OCI-LY1 (cell line): ENCODE measurements at regions not wholly inside any gene's neighbourhood (a gene's known extent, or its start where the extent isn't known, plus 50 kb on each side); places are given as distances from the start of the nearest gene placed in this dataset.

Experiments
- H2AFZ ChIP-seq: fragments of 200-600 bp; sonication (generic), shearing (Covaris generic); 2 replicates; pipeline ENCODE4 v1.6.0; 2014; ENCODE audit warnings: antibody characterized with exemption, mild to moderate bottlenecking, low read length
- H3F3A ChIP-seq: fragments of 200-600 bp; sonication (generic), shearing (Covaris generic); 2 replicates; pipeline ENCODE4 v1.6.0; 2014; ENCODE audit warnings: mild to moderate bottlenecking, antibody characterized with exemption, low read length, moderate library complexity; ENCODE audit not compliant: insufficient read depth
- H3K27ac ChIP-seq: fragments of 200-600 bp; sonication (generic); 2 replicates; pipeline ENCODE4 v1.5.1; 2014; ENCODE audit warnings: low read length, mixed run types, mild to moderate bottlenecking, low read depth; ENCODE audit not compliant: poor library complexity, severe bottlenecking
- H3K27me3 ChIP-seq: fragments of 200-600 bp; sonication (generic); 2 replicates; pipeline ENCODE4 v1.6.0; 2014; ENCODE audit warnings: antibody characterized with exemption, mild to moderate bottlenecking, low read length, moderate library complexity; ENCODE audit not compliant: insufficient read depth
- H3K36me3 ChIP-seq: fragments of 200-600 bp; sonication (generic); 2 replicates; pipeline ENCODE4 v1.6.1; 2014; ENCODE audit warnings: mild to moderate bottlenecking, antibody characterized with exemption, low read length, moderate library complexity, mixed read lengths; ENCODE audit not compliant: insufficient read depth
- H3K4me1 ChIP-seq: fragments of 200-600 bp; sonication (generic); 2 replicates; pipeline ENCODE4 v1.5.1; 2014; ENCODE audit warnings: mild to moderate bottlenecking, low read length, moderate library complexity; ENCODE audit not compliant: insufficient read depth, severe bottlenecking
- H3K4me2 ChIP-seq: fragments of 200-600 bp; sonication (generic), shearing (Covaris generic); 2 replicates; pipeline ENCODE4 v1.6.1; 2014; ENCODE audit warnings: low read length
- H3K4me3 ChIP-seq: fragments of 200-600 bp; sonication (generic); 2 replicates; pipeline ENCODE4 v1.5.1; 2014; ENCODE audit warnings: low read length, low read depth, mild to moderate bottlenecking, mixed read lengths; ENCODE audit not compliant: poor library complexity, severe bottlenecking
- H3K79me2 ChIP-seq: fragments of 200-600 bp; shearing (Covaris generic); 2 replicates; pipeline ENCODE4 v1.6.1; 2016; ENCODE audit warnings: mixed run types, low read length, mixed read lengths; ENCODE audit not compliant: insufficient read depth
- H3K9ac ChIP-seq: fragments of 200-600 bp; sonication (generic), shearing (Covaris generic); 2 replicates; pipeline ENCODE4 v1.6.1; 2014; ENCODE audit warnings: mild to moderate bottlenecking, low read length, mixed read lengths
- H3K9me2 ChIP-seq: fragments of 200-600 bp; sonication (generic), shearing (Covaris generic); 2 replicates; pipeline ENCODE4 v1.6.1; 2014; ENCODE audit warnings: low read depth, mild to moderate bottlenecking, low read length, mixed read lengths
- H3K9me3 ChIP-seq: fragments of 200-600 bp; shearing (Covaris generic); 2 replicates; pipeline ENCODE4 v1.6.1; 2014; ENCODE audit warnings: low read length, mixed read lengths
- H4K20me1 ChIP-seq: fragments of 200-600 bp; sonication (generic), shearing (Covaris generic); 2 replicates; pipeline ENCODE4 v1.6.0; 2016; ENCODE audit warnings: mild to moderate bottlenecking, low read length; ENCODE audit not compliant: insufficient read depth
- CTCF ChIP-seq: fragments of 200-600 bp; sonication (generic), shearing (Covaris generic); IDR thresholded peaks from 2 replicates; pipeline ENCODE4 v1.5.1; 2017; ENCODE audit warnings: mild to moderate bottlenecking, antibody characterized with exemption, low read length, moderate library complexity, mixed read lengths
- EZH2 ChIP-seq: fragments of 200-600 bp; sonication (generic), shearing (Covaris generic); IDR thresholded peaks from 2 replicates; pipeline ENCODE4 v1.8.0; 2017; ENCODE audit warnings: borderline replicate concordance, mixed run types, mild to moderate bottlenecking, antibody characterized with exemption, low read length, moderate library complexity, mixed read lengths

- Histone ChIP-seq H3K79me2 (no peaks in the 10 kb centered on the region), H3K9me2 (no peaks in the 10 kb centered on the region), H3K9ac (no peak overlapping the region), H3K4me1 (no peaks in the 10 kb centered on the region), H3K9me3 (no peaks in the 10 kb centered on the region), H4K20me1 (no peaks in the 10 kb centered on the region), H3K27ac (no peak overlapping the region), H3K4me3 (no peak overlapping the region), H3K27me3 (no peaks in the 10 kb centered on the region), H2AFZ (no peak overlapping the region), H3K36me3 (no peaks in the 10 kb centered on the region), H3F3A (no peaks in the 10 kb centered on the region), H3K4me2 (no peak overlapping the region)
- TF ChIP-seq CTCF (no peak), EZH2 (no peak)
Observed at GRCh38 chr15:25230442-25230841, 208.4 kb downstream of the UBE3A start.

- TF ChIP-seq EZH2 (no peak), CTCF (no peak)
- Histone ChIP-seq H3K27ac (no peak overlapping the region), H3K79me2 (no peaks in the 10 kb centered on the region), H3K9me2 (no peaks in the 10 kb centered on the region), H3K4me2 (no peak overlapping the region), H3K36me3 (no peaks in the 10 kb centered on the region), H3K27me3 (no peaks in the 10 kb centered on the region), H3F3A (no peaks in the 10 kb centered on the region), H3K4me1 (no peaks in the 10 kb centered on the region), H3K9ac (no peak overlapping the region), H3K9me3 (no peaks in the 10 kb centered on the region), H4K20me1 (no peaks in the 10 kb centered on the region), H3K4me3 (no peak overlapping the region), H2AFZ (no peak overlapping the region)
Observed at GRCh38 chr15:25233766-25234350, 205.0 kb downstream of the UBE3A start.

- Histone ChIP-seq H3K79me2 (no peaks in the 10 kb centered on the region), H3F3A (no peaks in the 10 kb centered on the region), H3K27ac (no peak overlapping the region), H3K36me3 (no peaks in the 10 kb centered on the region), H2AFZ (no peak overlapping the region), H3K4me3 (no peak overlapping the region), H4K20me1 (no peaks in the 10 kb centered on the region), H3K27me3 (no peaks in the 10 kb centered on the region), H3K9me3 (no peaks in the 10 kb centered on the region), H3K9me2 (no peaks in the 10 kb centered on the region), H3K4me2 (no peak overlapping the region), H3K9ac (no peak overlapping the region), H3K4me1 (no peaks in the 10 kb centered on the region)
- TF ChIP-seq EZH2 (no peak), CTCF (no peak)
Observed at GRCh38 chr15:25234831-25235230, 204.0 kb downstream of the UBE3A start.
